T-cell (primary cell): ENCODE measurements at regions not wholly inside any gene's neighbourhood (a gene's known extent, or its start where the extent isn't known, plus 50 kb on each side); places are given as distances from the start of the nearest gene placed in this dataset.

Experiments
- ATAC-seq, 4 experiments: fragments of 200-7000 bp in 3 of 4; fragments of 150-1000 bp in 1 of 4; cut with Tn5 transposase; replicated peaks in 1 of 4; 1 replicate in 3 of 4; 2 replicates in 1 of 4; pipeline ENCODE4 v1.10.0; 2021; ENCODE audit warnings: moderate library complexity in 3 of 4, mild to moderate bottlenecking in 2 of 4, moderate number of reproducible peaks in 1 of 4
- CTCF ChIA-PET, 2 donors: fragments of 300-600 bp; sonication (Branson Sonifier 250); formaldehyde crosslinking; loops; one replicate each; lab custom pipeline; 2022; ENCODE audit warnings: antibody characterized with exemption in 2 of 2; lab: Charles Lee
- POLR2A ChIA-PET, 2 donors: fragments of 300-600 bp; sonication (Branson Sonifier 250); formaldehyde crosslinking; loops; one replicate each; lab custom pipeline; 2022; ENCODE audit warnings: antibody characterized with exemption in 2 of 2; lab: Charles Lee
- DNase-seq, 35 experiments: peaks; one replicate each; pipeline versions ENCODE4 v3.0.0 to v3.0.0-alpha.2; 2013 to 2023
- H3K27ac ChIP-seq: one replicate; pipeline ENCODE4 v1.5.1; 2013; ENCODE audit warnings: low read length
- H3K27me3 ChIP-seq, 2 experiments: replicated peaks in 1 of 2; 1 replicate in 1 of 2; 2 replicates in 1 of 2; pipeline versions ENCODE4 v1.6.1 to v1.7.0; 2013; ENCODE audit warnings: low read length in 1 of 2, mixed read lengths in 1 of 2; ENCODE audit not compliant: control insufficient read depth in 2 of 2, insufficient read depth in 2 of 2; ENCODE audit errors: extremely low read depth in 1 of 2
- H3K36me3 ChIP-seq, 2 donors: 1 replicate in 1 of 2; 2 replicates in 1 of 2; pipeline versions ENCODE4 v1.6.1 to v1.7.0; 2013; ENCODE audit warnings: low read length in 1 of 2; ENCODE audit not compliant: control insufficient read depth in 2 of 2, insufficient read depth in 1 of 2; ENCODE audit errors: extremely low read depth in 1 of 2
- H3K4me1 ChIP-seq, 2 experiments: 1 replicate in 1 of 2; 2 replicates in 1 of 2; pipeline versions ENCODE4 v1.6.1 to v1.7.0; 2013; ENCODE audit warnings: low read length in 2 of 2, mixed read lengths in 1 of 2; ENCODE audit not compliant: insufficient read depth in 2 of 2, control insufficient read depth in 1 of 2; ENCODE audit errors: extremely low read depth in 1 of 2
- H3K4me3 ChIP-seq, 2 donors: 1 replicate in 1 of 2; 2 replicates in 1 of 2; pipeline versions ENCODE4 v1.5.1 to v1.7.0; 2013; ENCODE audit warnings: mild to moderate bottlenecking in 2 of 2, low read length in 1 of 2, moderate library complexity in 1 of 2; ENCODE audit not compliant: control insufficient read depth in 1 of 2; ENCODE audit errors: extremely low read depth in 1 of 2
- H3K9me3 ChIP-seq: 2 replicates; pipeline ENCODE4 v1.7.0; 2013
- H3K27ac Mint-ChIP-seq, 2 donors: one replicate each; pipeline ENCODE4 v1.8.0; 2020 to 2021; ENCODE audit warnings: mild to moderate bottlenecking in 2 of 2, mixed read lengths in 2 of 2
- H3K27me3 Mint-ChIP-seq, 2 donors: one replicate each; pipeline ENCODE4 v1.8.0; 2021 to 2022; ENCODE audit warnings: mixed read lengths in 2 of 2
- H3K36me3 Mint-ChIP-seq: one replicate; pipeline ENCODE4 v1.8.0; 2021; ENCODE audit warnings: mixed read lengths
- H3K4me1 Mint-ChIP-seq, 3 donors: one replicate each; pipeline ENCODE4 v1.8.0; 2020 to 2022; ENCODE audit warnings: mixed read lengths in 3 of 3, mild to moderate bottlenecking in 1 of 3
- H3K4me3 Mint-ChIP-seq, 3 donors: one replicate each; pipeline ENCODE4 v1.8.0; 2020 to 2022; ENCODE audit warnings: mild to moderate bottlenecking in 3 of 3, mixed read lengths in 3 of 3, moderate library complexity in 3 of 3
- H3K9me3 Mint-ChIP-seq, 3 donors: one replicate each; pipeline ENCODE4 v1.8.0; 2020 to 2022; ENCODE audit warnings: mixed read lengths in 3 of 3
- whole genome bisulfite sequencing: methylation state at CpG from one replicate; pipeline ENCODE4 v1.1.5; 2013; ENCODE audit warnings: missing lambda C conversion rate; ENCODE audit not compliant: insufficient coverage; 5-methylcytosine and 5-hydroxymethylcytosine counted together

DNA sequence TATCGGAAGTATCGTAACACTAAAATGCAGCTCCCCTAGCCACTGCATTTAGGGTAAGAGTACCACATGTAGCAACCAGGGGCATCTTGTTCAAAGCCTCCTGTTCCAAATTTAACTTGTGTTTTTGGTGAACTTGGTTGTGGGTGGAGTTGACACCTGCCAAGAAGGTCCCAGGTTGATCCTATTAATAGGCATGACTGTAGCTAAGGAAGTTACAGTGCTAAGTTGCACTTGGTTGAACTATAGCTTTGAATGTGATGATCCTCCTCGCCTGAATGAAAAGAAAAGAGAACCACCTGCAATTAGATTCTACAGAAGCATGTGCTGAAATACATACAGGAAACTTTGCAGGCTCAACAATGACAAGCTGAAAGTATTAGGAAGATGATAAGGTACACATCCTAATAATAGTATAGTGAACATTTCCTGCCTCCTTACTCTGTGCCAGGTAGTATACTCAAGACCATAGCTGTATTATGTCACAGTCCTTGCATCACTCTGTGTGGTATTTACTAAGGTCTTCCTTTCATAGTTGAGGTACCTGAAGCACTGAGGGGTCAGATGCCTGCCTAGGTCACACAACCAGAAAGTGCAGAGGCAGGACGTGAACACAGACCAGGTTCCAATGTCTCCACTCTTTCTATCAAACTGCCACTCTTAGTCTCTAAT, 64.5 kb upstream of the PIP5K1B start:
- H3K4me1 Mint-ChIP-seq, result peaks cover 0 to 3% (median 0%) of the 10 kb centered on the region in 3 donors
- DNase-seq, result no peak
- H3K27me3 ChIP-seq, result no peaks in the 10 kb centered on the region
- peaks cover 0 to 9% of the 10 kb centered on the region in 2 donors for H3K27me3 Mint-ChIP-seq
- 83% methylated on average over 1 of the region's 4 CpGs for WGBS
- H3K36me3 ChIP-seq, result no peaks in the 10 kb centered on the region
- no peak overlapping the region for H3K4me3 Mint-ChIP-seq
- CTCF ChIA-PET, result no interaction called here
- H3K27ac ChIP-seq, result no peak overlapping the region
- no peaks in the 10 kb centered on the region for H3K36me3 Mint-ChIP-seq
- no peak for ATAC-seq
- no peak overlapping the region for H3K27ac Mint-ChIP-seq
- H3K9me3 Mint-ChIP-seq, result no peaks in the 10 kb centered on the region
- POLR2A ChIA-PET, result no interaction called here
- H3K4me3 ChIP-seq, result no peak overlapping the region
- H3K9me3 ChIP-seq, result no peaks in the 10 kb centered on the region
- H3K4me1 ChIP-seq, result no peaks in the 10 kb centered on the region

DNA sequence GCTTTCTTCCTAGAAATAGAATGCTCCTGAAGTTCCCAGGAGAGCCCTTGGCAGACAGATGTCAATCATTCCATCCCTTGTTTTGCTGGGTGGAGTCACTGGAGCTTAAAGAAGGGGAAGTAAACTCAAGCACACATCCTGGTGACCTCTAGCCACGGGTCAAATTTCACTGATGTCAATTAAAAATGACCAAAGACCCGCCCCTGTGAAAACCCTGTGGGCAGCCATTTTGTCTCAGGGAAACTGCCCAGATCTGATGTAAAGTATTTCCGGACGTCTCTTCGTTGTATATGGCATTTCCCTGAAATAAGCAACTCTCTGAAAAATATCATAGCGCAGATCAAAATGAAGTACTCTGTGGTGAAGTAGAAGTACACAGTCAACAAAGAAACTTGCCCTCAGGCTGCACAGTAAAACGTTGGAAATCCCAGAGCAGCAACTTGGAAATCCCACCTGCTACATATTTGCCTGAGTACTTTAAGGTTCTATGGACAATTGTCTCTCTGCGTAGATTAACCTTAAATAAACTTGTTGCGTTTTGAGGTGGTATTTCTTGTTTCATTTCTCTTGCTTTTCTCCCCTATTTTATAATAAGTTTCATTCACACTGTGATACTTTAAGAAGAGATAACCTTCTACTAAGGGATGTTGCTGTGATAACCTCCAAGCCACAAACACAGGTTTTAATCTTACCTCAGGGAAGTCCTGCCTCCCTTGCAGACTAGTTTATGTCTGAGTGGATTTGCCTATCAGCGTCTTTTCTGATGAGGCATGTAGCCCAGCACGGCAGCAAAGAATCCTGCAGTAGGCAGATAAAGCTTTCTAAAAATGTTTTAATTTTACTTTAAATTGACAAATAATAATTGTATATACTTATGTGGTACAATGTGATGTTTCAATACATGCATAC, 60.9 kb upstream of the PIP5K1B start:
- Histone ChIP-seq H3K27ac (no peak overlapping the region), H3K9me3 (no peaks in the 10 kb centered on the region), H3K36me3 (no peaks in the 10 kb centered on the region), H3K4me1 (no peaks in the 10 kb centered on the region), H3K27me3 (no peaks in the 10 kb centered on the region), H3K4me3 (no peak overlapping the region)
- Mint-ChIP-seq H3K9me3 (no peaks in the 10 kb centered on the region), H3K27me3 (peaks cover 3 to 11% of the 10 kb centered on the region in 2 donors), H3K4me1 (peaks cover 0 to 3% (median 0%) of the 10 kb centered on the region in 3 donors), H3K36me3 (no peaks in the 10 kb centered on the region), H3K27ac (no peak overlapping the region), H3K4me3 (no peak overlapping the region)
- ATAC-seq (no peak), DNase-seq (no peak)
- ChIA-PET POLR2A (no interaction called here), CTCF (no interaction called here)
- no CpG with 5 or more reads among the region's 11 CpGs for WGBS

DNA sequence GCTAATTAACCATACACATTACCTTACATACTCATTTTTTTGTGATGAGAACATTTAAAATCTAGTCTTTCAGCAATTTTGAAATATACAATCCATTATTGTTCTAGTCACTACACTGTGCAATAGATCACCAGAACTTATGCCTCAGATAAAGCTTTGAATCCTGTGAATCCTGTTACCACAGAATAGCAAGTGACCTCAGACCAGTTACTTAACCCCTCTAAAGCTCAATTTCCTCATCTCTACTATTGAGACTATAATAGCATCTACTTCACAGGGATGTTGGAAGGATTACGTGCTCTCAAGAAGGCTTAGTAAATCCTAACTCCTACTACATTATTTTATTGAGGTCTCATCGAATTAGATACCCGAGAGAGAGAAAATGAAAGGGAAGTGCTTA, 60.2 kb upstream of the PIP5K1B start:
- Mint-ChIP-seq H3K4me3 (no peak overlapping the region), H3K4me1 (peaks cover 0 to 3% (median 0%) of the 10 kb centered on the region in 3 donors), H3K27me3 (peaks cover 3 to 11% of the 10 kb centered on the region in 2 donors), H3K27ac (no peak overlapping the region), H3K9me3 (no peaks in the 10 kb centered on the region), H3K36me3 (no peaks in the 10 kb centered on the region)
- Histone ChIP-seq H3K4me3 (no peak overlapping the region), H3K4me1 (no peaks in the 10 kb centered on the region), H3K36me3 (no peaks in the 10 kb centered on the region), H3K9me3 (no peaks in the 10 kb centered on the region), H3K27ac (no peak overlapping the region), H3K27me3 (no peaks in the 10 kb centered on the region)
- ChIA-PET POLR2A (no interaction called here), CTCF (no interaction called here)
- no peak for ATAC-seq
- no peak for DNase-seq
- WGBS, result no CpG with 5 or more reads among the region's 3 CpGs

DNA sequence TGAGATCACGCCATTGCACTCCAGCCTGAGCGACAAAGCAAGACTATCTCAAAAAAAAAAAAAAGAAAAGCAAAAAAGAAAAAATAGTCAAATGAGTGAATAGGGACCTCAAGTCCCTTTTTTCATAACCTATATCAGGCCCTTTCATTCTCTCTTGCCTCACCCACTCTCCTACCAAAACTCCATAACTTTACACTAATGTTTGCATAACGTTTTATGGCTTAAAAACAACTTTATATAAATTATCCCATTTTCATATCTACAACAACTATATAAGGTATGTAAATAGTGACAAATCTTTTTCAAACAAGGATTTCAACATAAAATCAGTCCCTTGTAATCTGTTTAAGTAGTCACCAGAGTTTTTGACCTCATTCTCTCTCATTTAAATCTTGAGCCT, 56.9 kb upstream of the PIP5K1B start:
- CTCF ChIA-PET, result no interaction called here
- ATAC-seq, result no peak
- Histone ChIP-seq H3K4me3 (no peak overlapping the region), H3K36me3 (no peaks in the 10 kb centered on the region), H3K27me3 (no peaks in the 10 kb centered on the region), H3K4me1 (no peaks in the 10 kb centered on the region), H3K9me3 (no peaks in the 10 kb centered on the region), H3K27ac (no peak overlapping the region)
- Mint-ChIP-seq H3K4me3 (no peak overlapping the region), H3K27ac (no peak overlapping the region), H3K36me3 (no peaks in the 10 kb centered on the region), H3K27me3 (peaks cover 22 to 33% of the 10 kb centered on the region in 2 donors), H3K4me1 (peaks cover 0 to 3% (median 0%) of the 10 kb centered on the region in 3 donors), H3K9me3 (no peaks in the 10 kb centered on the region)
- POLR2A ChIA-PET, result no interaction called here
- no peak for DNase-seq
- no CpG with 5 or more reads among the region's 3 CpGs for WGBS

DNA sequence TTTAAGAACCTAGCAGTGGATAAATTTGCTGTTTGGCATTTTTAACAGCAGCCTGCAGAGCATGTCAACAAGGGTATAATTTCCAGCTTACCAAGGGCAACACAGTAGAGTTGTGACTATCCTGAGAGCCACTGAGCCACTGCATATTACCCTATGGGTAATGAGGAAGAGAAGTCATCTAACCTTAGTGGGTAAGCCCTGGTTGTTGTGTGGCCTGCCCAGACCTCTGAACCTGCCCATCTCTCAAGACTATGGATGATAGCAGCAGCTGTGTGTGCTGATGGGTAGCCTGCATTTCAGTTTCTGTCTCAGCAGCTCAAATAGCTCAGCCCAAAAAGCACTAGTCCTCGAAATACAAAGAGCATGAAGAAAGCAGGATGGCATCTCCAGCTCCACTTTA, 56.1 kb upstream of the PIP5K1B start:
- CTCF ChIA-PET, result no interaction called here
- no peak overlapping the region for H3K27ac ChIP-seq
- POLR2A ChIA-PET, result no interaction called here
- Mint-ChIP-seq H3K9me3 (no peaks in the 10 kb centered on the region), H3K4me1 (peaks cover 0 to 3% (median 0%) of the 10 kb centered on the region in 3 donors), H3K27me3 (peaks cover 28 to 37% of the 10 kb centered on the region in 2 donors), H3K36me3 (no peaks in the 10 kb centered on the region), H3K4me3 (no peak overlapping the region), H3K27ac (no peak overlapping the region)
- H3K9me3 ChIP-seq, result no peaks in the 10 kb centered on the region
- no peak overlapping the region for H3K4me3 ChIP-seq
- H3K27me3 ChIP-seq, result no peaks in the 10 kb centered on the region
- H3K36me3 ChIP-seq, result no peaks in the 10 kb centered on the region
- no CpG with 5 or more reads among the region's 1 CpG for WGBS
- ATAC-seq (no peak), DNase-seq (no peak)
- no peaks in the 10 kb centered on the region for H3K4me1 ChIP-seq

DNA sequence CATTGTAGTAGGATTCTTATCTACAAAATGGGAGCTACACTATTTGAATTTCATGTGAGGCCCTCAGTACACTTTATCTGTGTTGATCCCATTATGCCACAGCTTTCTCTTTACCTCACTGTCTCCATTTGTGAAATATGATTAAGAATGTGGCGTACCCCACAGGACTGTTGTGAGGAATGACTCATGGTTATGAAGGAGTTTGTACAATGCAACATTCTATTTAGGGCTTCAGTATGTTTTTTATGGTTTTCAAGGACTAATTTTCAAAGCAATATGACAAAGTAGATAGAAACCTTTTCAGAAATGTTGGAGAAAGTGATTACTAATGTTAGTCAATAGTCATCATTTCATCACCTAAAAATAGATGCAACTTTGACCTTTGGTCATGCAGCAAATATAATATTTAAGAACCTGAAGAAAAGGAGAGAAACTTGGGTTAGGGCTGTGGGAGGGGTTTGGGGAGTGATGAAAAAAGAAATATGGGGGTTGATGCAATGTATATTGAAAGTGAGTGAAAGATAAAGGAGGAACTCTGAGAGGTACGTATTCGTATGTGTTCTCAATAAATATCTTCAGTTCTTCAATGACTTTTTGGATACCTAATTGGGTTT, 53.7 kb upstream of the PIP5K1B start:
- ATAC-seq (no peak), DNase-seq (no peak)
- Histone ChIP-seq H3K27me3 (no peaks in the 10 kb centered on the region), H3K9me3 (no peaks in the 10 kb centered on the region), H3K36me3 (no peaks in the 10 kb centered on the region), H3K27ac (no peak overlapping the region), H3K4me3 (no peak overlapping the region), H3K4me1 (no peaks in the 10 kb centered on the region)
- Mint-ChIP-seq H3K27me3 (peaks cover 34 to 37% of the 10 kb centered on the region in 2 donors), H3K4me3 (no peak overlapping the region), H3K27ac (no peak overlapping the region), H3K4me1 (no peaks in the 10 kb centered on the region), H3K9me3 (no peaks in the 10 kb centered on the region), H3K36me3 (no peaks in the 10 kb centered on the region)
- CTCF ChIA-PET, result no interaction called here
- POLR2A ChIA-PET, result no interaction called here
- no CpG with 5 or more reads among the region's 3 CpGs for WGBS
